Stomach (tissue), 4 donors: ENCODE measurements at regions not wholly inside any gene's neighbourhood (a gene's known extent, or its start where the extent isn't known, plus 50 kb on each side); places are given as distances from the start of the nearest gene placed in this dataset.

Experiments used
- EP300 ChIP-seq: sonication (generic); formaldehyde crosslinking; IDR thresholded peaks from one replicate; pipeline ENCODE4 v1.6.1; 2017; ENCODE audit warnings: antibody characterized with exemption
- POLR2A ChIP-seq, 4 donors: fragments of 450-650 bp; IDR thresholded peaks; one replicate each; pipeline ENCODE4 v1.6.1; 2016; ENCODE audit warnings: antibody characterized with exemption in 4 of 4, control low read depth in 2 of 4, mild to moderate bottlenecking in 1 of 4, moderate library complexity in 1 of 4
- TF ChIP-seq, protein P1 (sequence below), 7 experiments: fragments of 450-650 bp in 4 of 7; fragments of 200-600 bp in 3 of 7; sonication (generic) in 3 of 7; IDR thresholded peaks; one replicate each; pipeline ENCODE4 v1.5.1; 2016 to 2019; ENCODE audit warnings: antibody characterized with exemption in 7 of 7, control low read depth in 2 of 7, mild to moderate bottlenecking in 1 of 7

- TF ChIP-seq, protein P1, sequence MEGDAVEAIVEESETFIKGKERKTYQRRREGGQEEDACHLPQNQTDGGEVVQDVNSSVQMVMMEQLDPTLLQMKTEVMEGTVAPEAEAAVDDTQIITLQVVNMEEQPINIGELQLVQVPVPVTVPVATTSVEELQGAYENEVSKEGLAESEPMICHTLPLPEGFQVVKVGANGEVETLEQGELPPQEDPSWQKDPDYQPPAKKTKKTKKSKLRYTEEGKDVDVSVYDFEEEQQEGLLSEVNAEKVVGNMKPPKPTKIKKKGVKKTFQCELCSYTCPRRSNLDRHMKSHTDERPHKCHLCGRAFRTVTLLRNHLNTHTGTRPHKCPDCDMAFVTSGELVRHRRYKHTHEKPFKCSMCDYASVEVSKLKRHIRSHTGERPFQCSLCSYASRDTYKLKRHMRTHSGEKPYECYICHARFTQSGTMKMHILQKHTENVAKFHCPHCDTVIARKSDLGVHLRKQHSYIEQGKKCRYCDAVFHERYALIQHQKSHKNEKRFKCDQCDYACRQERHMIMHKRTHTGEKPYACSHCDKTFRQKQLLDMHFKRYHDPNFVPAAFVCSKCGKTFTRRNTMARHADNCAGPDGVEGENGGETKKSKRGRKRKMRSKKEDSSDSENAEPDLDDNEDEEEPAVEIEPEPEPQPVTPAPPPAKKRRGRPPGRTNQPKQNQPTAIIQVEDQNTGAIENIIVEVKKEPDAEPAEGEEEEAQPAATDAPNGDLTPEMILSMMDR (IDR thresholded peaks at IDR 0.05): no peak
- TF ChIP-seq EP300 (no peak), POLR2A (IDR thresholded peaks at IDR 0.05) (no peak)
These were observed 131.4 kb upstream of the RUNX3 start for GRCh38 chr1:25061261-25061995.
